ENCODE measurements at regions not wholly inside any gene's neighbourhood (a gene's known extent, or its start where the extent isn't known, plus 50 kb on each side); places are given as distances from the start of the nearest gene placed in this dataset.

- TF ChIP-seq CTCF (IDR thresholded peaks at IDR 0.05; ENCODE audit: poor library complexity) (no peak), EZH2 (IDR thresholded peaks at IDR 0.05; ENCODE audit: borderline replicate concordance) (no peak), EZH2phosphoT487 (IDR thresholded peaks at IDR 0.05; ENCODE audit: low read depth, severe bottlenecking, unreplicated experiment) (no peak)
These were observed 452.1 kb upstream of the PROX1 start for GRCh38 chr1:213535679-213536078.

Measured in hepatocyte (in vitro differentiated cells).